Epidermal melanocyte (primary cell): ENCODE measurements at regions not wholly inside any gene's neighbourhood (a gene's known extent, or its start where the extent isn't known, plus 50 kb on each side); places are given as distances from the start of the nearest gene placed in this dataset.
"Not testable (repeated sequence)": the region's sequence is repeated elsewhere in the genome, so short reads cannot be mapped to it uniquely, and the experiment has no call there.

Experiments
- DNase-seq: peaks from one replicate; pipeline ENCODE4 v3.0.0; 2011; ENCODE audit warnings: low spot score; ENCODE audit not compliant: insufficient read length

DNA sequence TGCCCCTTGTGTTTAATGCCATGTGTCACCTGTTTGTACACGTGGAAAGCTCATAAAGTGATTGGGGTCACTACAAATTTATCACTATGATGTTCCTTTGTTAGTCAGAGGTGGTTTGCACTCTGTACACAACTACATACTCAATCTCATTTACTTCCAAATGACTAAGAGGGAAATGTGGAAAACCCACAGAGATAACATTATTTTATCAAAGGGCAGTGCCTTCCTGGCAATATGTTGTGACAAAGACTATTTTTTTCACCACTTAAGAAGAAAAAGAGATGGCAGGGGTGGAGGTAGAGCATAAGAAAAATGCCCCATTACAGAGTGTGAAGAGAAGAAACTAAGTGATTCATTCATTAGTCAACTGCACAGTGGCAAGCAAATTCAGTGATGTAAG lies 1064.1 kb upstream of the FLRT2 start:
- no peak for DNase-seq

DNA sequence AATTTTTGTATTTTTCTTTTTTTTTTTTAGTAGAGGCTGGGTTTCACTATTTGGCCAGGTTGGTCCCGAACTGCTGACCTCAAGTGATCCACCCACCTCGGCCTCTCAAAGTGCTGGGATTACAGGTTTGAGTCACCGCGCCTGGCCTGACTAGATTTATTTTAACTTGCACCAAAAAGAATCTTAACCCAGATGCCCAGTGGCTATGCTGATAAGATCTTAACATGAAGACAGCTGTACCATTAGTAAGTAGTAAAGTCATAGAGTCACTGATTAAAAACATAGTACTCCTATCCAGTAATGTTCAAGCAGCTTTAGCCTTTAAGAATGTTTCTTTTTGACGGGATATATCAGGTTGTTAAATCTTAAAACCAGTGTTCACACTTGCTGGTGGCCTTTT lies 1061.8 kb upstream of the FLRT2 start:
- DNase-seq, result no peak

DNA sequence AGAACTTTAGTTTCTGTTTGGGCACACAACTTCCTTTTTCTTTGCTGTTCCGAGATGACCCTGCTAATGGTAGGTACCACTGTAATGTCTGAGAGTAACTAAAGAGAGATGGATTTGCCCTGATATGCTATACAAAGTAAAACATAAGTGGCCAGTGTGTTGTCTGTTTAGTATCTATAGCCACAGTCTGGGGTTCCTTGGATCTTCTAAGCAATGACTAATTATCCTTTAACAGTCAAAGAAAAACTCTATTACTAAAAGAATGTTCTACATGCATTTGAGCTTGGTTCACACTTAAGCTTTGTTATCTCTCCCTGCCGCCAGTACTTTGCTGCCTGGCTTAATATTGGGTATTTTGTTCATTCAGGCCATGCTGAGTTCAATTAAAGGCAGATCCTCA lies 1051.9 kb upstream of the FLRT2 start:
- DNase-seq, result no peak

DNA sequence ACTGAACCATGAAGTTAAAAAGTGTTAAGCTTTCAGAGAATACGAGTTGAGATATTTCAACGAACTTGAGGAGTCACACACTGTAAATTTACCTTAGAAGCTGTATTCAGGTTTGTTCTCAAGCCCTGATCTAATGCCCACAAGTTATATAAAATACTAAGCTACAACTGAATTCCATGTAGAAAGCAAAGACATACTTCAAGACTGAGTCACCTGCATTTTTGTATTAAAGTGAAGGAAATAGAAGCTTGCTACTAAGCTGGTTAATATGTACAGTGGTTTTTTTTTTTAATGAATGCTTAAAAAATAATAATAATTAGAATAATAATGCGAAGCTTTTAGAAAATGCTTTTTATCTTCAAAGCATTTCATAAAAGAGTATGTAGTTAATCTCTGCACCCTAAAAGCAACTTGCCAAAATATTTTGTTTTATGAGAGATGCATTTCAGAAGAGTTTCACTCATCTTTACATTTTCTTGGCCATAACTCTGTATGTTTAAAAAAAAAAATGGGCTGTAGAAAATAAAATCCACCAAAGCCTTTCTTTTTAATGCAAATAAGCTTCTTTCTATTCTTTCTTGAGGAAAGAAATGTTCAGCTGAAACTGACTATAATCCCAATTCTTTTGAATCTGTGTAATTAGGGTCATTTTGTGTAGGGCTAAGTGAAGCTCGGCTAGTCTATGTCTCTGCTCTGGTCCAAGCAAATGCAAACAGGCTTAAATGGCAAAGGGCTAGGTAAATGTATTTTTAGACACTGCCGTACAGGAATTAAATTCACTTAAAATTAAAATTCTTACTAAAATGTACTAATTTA lies 1047.5 kb upstream of the FLRT2 start:
- no peak for DNase-seq

DNA sequence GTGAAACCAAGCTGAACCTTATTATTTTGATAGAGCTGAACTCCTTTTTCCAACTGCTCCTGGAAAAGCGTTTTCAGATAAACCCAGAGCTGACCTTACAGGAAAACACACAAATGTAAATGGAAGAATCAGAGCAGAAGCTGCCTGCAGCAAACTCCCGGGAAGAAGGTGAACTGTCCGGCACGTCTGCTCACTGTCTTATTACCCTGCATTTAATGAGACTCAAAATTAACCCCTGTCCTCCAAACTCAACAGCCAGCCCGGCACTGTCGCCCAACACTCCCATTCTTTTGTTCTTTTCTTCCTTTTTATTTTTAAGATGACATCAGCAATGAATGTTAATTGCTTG lies 1046.9 kb upstream of the FLRT2 start:
- DNase-seq, result no peak

DNA sequence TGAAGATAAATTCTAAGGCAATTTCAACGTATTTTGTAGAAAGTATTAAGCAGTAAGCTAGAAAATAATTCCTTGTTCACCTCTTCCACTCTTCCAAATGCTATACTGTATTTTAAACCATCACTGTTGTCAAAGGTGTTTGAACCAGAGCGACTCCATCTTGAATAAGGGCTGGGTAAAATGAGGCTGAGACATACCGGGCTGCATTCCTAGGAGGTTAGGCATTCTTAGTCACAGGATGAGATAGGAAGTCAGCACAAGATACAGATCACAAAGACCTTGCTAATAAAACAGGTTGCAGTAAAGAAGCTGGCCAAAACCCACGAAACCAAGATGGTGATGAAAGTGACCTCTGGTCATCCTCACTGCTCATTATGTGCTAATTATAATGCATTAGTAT lies 1045.7 kb upstream of the FLRT2 start:
- not testable (repeated sequence) for DNase-seq

DNA sequence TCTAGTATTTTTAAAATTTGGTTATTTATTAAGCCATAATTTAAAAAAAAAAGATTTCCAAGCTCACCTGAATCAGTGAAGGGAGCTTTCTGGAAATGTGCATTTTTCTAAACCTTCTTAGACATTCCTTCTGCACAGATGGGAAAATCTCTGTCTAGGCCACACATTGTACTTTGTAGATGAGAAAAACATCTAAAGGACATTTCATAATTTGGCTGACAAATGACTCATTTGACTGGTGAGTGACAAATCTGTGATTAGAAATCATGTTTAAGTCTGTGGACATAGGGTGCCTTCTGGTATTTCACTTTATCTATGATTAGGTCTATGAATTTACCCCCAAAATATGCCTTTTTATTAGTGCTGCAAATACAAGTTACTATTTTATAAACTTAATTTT lies 1044.9 kb upstream of the FLRT2 start:
- no peak for DNase-seq

DNA sequence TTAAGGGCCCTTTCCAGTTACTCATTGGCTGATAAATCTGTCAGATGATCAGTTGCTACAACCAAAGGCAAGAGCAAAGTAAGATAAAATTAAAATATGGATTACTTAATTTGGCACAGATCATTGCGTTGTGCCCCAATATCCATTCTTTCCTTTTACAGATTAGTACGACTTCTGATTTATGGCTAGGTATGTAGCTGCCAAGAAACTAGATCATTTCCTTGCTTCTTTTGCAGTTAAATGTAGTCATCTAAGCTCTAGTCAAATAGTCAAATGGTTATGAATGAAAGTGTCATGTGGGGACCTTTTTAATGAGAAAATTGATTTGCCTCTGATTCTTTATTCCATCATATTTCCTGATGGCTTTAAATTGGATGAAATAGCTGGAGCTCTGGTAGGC lies 1039.9 kb upstream of the FLRT2 start:
- DNase-seq, result no peak

DNA sequence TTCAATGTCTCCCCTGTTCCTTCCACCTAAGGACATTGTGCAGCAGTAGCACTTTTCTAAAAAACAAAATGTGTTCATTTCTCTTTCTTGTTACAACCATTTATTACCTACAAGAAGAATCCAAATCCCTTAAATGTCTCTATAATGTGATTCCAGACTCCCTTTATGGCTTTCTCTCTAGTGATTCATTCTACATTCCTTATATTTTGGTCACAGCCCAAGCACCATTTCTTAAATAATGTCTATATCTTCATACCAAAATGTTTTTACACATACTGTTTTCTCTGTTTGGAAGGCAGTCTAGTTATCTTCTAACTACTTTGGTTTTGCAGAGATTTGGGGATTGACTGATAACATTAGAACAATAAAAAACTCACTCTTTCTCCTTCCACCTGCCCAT lies 1037.3 kb upstream of the FLRT2 start:
- DNase-seq, result no peak

DNA sequence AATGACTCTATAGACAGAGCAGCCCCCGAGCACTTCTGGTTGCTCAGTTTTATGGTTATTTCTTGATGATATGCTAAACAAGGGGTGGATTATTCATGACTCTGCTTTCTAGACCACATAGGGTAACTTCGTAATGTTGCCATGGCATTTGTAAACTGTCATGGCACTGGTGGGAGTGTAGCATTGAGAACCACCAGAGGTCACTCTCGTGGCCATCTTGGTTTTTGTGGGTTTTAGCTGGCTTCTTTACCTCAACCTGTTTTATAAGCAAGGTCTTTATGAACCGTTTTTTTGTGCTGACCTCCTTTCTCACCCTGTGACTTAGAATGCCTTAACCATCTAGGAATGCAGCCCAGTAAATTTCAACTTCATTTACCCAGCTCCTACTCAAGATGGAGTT lies 1036.2 kb upstream of the FLRT2 start:
- DNase-seq, result no peak

DNA sequence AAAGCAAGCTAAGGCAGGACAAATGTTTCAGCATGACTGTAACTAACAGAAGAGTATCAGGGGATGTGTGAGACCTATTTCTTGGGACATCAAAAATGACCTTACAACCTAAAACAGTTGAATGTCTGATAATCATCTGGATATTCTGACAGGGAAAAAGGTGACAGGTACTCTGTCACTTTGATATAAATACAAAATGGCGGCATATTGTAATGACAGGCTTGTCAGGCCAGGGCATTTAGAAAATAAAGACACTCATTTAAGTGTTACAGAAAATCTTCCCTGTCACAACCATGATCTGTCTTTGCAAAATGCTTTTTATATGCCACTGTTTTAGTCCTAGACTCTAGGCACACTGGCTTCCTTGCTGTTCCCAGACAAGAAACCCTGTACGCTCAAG lies 1033.3 kb upstream of the FLRT2 start:
- no peak for DNase-seq

DNA sequence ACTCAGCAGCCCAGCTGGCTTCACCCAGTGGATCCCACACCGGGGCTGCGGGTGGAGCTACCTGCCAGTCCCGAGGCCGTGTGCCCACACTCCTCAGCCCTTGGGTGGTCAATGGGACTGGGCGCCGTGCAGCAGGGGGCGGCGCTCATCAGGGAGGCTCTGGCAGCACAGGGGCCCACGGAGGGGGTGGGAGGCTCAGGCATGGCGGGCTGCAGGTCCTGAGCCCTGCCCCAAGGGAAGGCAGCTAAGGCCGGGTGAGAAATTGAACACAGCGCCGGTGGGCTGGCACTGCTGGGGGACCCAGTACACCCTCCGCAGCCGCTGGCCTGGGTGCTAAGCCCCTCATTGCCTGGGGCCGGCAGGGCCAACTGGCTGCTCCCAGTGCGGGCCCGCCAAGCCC lies 1017.1 kb upstream of the FLRT2 start:
- not testable (repeated sequence) for DNase-seq

DNA sequence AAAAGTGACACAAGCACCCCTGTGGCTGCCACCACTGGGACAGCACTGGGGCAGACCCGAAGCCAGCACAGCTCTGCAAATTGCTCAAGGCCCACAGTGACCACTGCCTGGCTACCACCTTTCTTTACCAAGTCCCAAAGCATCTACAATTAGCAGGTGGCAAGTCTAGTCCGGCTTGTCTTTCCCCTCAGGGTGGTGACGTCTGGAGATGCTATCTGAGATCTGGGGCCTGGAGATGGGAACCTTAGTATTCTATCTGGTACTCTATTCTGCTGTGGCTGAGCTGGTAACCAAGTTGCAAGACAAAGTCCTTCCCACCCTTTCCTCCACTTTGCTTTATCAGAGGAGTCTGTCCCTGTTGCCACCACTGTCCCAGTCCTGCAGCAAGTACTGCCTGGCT lies 1010.1 kb upstream of the FLRT2 start:
- no peak for DNase-seq

DNA sequence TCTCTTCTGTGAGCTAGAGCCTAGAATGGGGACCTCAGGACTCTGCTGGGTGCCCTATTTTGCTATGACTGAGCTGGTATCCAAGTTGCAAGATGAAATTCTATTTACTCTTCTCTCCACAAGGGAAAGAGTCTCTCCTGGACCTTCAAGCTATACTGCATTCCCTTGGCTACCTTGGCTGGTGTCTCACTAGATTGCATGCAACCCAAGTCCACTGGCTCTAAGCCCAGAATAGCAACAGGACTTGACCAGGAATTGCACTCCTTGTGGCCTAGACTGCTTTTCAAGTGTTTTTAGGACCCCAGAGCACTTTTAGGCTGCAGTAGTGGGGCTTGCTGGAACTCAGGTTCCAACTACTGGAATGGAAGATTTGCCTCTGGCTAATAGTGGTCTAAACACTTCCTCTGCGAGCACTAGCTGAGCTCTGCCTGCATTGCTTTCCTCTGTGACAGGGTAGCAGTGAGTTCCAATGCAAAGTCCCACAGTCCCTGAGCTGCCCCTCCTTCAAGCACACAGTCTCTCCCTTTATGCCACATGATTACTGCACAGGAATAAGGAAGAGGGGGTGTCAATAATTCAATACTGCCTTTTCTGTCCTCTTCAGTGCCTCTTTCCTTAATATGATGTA lies 1009.1 kb upstream of the FLRT2 start:
- no peak for DNase-seq

DNA sequence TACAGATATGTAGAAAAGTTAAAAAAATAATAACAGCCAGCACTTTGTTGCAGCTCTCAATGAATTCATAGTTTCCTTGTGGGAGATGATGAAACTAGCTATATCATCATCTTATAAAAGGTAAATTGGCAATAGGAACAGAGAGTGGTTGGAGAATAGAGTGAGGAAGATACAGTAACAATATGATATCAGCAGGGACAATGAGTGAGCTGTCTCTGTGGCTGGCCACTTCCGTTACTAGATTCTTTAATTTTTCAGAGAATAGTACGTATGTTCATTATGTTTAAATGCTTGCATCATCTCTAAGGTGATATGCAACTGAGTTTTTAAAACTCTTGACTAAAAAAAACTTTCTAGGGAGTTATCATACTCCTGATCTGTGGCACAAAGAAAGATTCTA lies 1006.2 kb upstream of the FLRT2 start:
- no peak for DNase-seq

DNA sequence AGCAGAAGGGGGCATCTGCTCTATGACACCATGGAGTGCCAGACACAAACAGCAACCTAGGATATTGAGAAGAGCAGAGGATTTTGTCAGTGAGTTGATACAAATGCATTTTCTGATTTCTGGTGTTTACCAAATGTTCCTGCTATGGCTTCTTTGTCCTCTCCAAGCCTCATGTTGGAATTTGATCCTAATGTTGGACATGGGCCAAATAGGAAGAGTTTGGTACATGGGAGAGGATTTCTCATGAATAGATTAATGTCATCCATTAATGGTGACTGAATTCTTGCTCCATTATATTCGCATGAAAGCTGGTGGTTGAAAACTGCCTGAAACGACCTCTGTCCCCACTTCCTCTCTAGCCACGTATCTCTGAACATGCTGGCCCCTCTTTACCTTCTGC lies 1002.2 kb upstream of the FLRT2 start:
- DNase-seq, result no peak

DNA sequence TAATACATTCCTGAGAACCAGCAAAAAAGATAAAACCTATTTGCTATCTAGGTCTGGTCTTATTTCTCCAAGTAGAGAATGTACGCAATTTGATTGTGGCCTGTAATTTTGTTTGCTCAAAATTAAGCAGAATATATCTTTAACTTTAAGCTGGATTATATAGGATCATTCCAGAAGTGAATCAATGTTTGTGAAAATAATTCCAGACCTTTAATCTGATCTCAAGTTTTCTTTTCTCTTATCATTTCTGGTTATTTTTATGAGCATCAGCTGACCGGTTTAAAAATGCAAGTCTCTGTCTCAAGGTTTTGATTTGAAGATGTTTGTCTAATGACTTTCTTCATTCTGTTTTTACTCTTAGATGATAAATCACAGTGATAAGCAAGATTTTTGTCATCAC lies 997.9 kb upstream of the FLRT2 start:
- DNase-seq, result no peak

DNA sequence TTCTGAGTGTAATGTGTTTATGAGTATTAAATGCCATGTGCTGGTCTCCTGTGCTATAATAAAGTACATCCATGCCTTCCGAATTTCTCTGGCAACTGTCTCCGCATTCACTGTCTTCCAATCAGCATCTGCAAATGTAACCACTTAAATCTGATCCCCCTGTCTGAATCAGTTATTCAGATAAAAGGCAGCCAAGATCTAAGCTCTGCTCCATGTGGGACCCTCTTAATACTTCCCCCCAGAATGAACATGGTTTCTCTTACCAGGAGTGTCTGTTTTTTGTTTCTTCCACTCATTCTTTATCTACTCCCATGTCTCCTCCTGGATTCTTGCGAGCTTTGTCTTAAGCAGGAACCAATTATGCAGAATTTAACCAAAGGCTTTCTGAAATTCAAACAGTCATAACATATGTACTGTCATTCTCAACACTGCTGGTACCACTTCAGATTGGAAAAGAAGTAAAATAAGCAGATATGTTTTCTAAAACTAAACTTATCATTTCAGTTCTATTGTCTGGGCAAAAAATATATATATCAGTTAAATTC lies 996.7 kb upstream of the FLRT2 start:
- DNase-seq, result no peak

DNA sequence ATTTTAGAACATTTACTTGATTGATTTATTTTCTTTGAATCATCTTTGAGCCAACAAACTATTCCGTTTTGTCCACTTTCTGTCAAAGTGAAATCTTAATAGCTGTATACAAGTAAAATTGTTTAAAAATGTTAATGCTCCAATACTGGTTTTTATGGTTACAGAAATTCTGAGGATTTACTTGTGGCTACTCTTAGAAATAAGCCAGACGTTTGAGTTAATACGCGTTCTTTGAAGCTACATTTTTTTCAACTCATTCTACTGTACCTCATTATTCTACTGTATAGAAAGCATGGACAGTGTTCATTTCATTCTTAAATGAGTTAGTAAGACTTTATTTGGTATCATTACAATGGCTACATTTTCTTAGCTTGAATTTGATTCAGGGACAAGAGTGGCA lies 996.2 kb upstream of the FLRT2 start:
- DNase-seq, result no peak

DNA sequence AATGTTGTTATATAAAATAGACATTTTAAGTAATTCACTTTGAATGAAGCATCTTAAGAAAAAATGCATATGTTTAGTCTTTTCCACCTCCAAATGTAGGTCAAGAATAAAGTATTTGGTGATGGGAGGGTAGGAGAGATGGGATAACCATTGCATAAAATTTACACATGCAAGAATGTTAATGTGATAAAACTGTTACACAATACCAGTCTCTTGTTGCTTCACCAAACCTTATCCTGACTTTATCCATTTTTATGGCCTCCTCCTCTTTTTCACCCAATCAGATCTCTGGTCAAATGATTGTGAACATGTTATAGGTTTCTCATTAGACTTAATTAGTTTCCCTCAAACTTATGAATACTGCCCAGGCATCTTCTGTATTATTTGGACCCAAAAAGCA lies 994.5 kb upstream of the FLRT2 start:
- DNase-seq, result no peak

DNA sequence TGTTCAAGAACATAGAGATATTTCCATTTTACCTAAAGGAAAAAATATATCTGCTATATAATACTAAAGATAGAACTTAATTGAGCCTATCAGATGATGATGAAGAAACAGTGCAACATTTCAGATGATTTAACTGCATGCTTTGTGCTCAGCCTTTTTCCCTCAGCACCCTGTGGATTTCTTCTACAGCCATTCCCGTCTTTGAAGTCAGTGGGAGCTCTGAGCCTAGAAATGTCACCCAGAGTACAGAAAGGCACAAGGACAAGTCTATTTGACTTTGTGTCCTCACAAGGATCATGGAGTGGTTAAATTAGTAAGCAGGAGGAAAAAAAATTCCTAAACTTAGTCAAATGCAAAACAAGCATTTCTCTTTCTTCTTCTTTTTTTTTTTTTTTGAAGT lies 994.0 kb upstream of the FLRT2 start:
- DNase-seq, result no peak

DNA sequence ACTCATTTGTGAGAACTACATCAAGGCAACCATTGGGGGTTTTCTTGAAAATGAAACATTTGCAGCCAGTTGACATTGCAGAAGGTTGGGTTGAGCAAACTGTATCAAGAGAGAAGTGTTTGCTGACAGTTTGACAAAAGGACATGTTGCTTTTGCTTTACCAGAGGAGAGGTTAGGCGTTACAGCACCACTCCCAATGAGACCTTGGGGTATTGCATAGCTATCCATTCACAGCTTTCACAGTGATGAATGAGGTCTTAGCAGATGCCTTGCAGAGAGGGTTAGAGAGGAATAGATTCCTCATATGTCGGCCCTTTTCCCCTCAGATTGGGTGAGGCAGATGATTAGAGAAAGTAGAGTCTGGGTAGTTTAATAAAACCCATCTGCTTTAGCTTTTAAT lies 988.9 kb upstream of the FLRT2 start:
- no peak for DNase-seq

DNA sequence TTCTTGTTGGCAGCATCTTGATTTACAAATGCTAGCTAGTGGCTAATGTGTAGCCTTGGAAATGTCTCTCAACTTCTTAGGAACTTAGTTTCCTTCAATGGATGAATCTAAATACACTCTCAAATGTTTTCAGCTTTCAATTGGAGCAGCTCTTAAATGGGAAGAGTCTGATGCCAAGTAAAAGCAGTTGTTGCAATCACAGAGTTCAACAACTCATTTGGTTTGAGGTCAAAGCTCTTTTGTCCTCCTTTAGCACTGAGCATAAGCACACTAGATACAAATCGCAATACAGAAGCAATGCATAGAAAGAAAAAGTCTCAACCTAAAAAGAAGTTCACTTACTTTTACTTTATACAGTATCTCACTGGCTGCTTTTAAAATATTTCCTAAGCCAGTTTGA lies 986.1 kb upstream of the FLRT2 start:
- no peak for DNase-seq
